OCI-LY1 (cell line): ENCODE measurements at regions not wholly inside any gene's neighbourhood (a gene's known extent, or its start where the extent isn't known, plus 50 kb on each side); places are given as distances from the start of the nearest gene placed in this dataset.

Source experiments
- EZH2 ChIP-seq: fragments of 200-600 bp; sonication (generic), shearing (Covaris generic); IDR thresholded peaks from 2 replicates; pipeline ENCODE4 v1.8.0; 2017; ENCODE audit warnings: borderline replicate concordance, mixed run types, mild to moderate bottlenecking, antibody characterized with exemption, low read length, moderate library complexity, mixed read lengths
- TF ChIP-seq, protein P1 (sequence below): fragments of 200-600 bp; sonication (generic), shearing (Covaris generic); IDR thresholded peaks from 2 replicates; pipeline ENCODE4 v1.5.1; 2017; ENCODE audit warnings: mild to moderate bottlenecking, antibody characterized with exemption, low read length, moderate library complexity, mixed read lengths

DNA sequence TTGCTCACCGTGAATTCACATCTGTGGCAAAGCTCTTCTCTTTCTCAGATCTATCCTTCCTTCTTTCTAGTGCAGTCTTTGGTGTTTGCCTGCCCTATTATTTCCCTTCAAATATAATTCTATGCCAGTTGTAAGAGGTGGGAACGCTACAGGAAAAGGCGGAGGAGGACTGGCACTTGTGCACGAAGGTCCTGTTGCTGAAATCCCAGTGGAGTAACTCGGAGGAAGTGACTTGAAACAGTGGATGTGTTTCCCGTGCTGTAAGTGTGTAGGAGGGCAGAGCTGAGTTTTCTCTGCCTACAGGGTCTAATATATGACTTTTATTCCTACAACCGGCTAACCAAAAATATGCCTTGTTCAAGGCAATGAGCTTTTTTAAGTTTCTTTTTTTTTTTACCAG lies 754.8 kb downstream of the QKI start:
- TF ChIP-seq, protein P1, sequence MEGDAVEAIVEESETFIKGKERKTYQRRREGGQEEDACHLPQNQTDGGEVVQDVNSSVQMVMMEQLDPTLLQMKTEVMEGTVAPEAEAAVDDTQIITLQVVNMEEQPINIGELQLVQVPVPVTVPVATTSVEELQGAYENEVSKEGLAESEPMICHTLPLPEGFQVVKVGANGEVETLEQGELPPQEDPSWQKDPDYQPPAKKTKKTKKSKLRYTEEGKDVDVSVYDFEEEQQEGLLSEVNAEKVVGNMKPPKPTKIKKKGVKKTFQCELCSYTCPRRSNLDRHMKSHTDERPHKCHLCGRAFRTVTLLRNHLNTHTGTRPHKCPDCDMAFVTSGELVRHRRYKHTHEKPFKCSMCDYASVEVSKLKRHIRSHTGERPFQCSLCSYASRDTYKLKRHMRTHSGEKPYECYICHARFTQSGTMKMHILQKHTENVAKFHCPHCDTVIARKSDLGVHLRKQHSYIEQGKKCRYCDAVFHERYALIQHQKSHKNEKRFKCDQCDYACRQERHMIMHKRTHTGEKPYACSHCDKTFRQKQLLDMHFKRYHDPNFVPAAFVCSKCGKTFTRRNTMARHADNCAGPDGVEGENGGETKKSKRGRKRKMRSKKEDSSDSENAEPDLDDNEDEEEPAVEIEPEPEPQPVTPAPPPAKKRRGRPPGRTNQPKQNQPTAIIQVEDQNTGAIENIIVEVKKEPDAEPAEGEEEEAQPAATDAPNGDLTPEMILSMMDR: no peak
- no peak for TF ChIP-seq EZH2
